ENCODE measurements at regions not wholly inside any gene's neighbourhood (a gene's known extent, or its start where the extent isn't known, plus 50 kb on each side); places are given as distances from the start of the nearest gene placed in this dataset.

GRCh38 chr1:4557949-4558348 is 96.5 kb upstream of the AJAP1 start:
- no peak for DNase-seq

- DNase-seq = no peak
Observed at GRCh38 chr1:4561205-4561604, 93.2 kb upstream of the AJAP1 start.

GRCh38 chr1:4562321-4562720 is 92.1 kb upstream of the AJAP1 start:
- DNase-seq = no peak

GRCh38 chr1:4563586-4563985 is 90.8 kb upstream of the AJAP1 start:
- no peak for DNase-seq

- no peak for DNase-seq
Observed at GRCh38 chr1:4564051-4564450, 90.4 kb upstream of the AJAP1 start.

GRCh38 chr1:4565166-4565565 is 89.2 kb upstream of the AJAP1 start:
- DNase-seq = no peak

GRCh38 chr1:4565801-4566449 is 88.5 kb upstream of the AJAP1 start:
- DNase-seq = no peak

- no peak for DNase-seq
Observed at GRCh38 chr1:4571263-4571662, 83.1 kb upstream of the AJAP1 start.

- DNase-seq = no peak
Observed at GRCh38 chr1:4573526-4573925, 80.9 kb upstream of the AJAP1 start.

- DNase-seq = no peak
Observed at GRCh38 chr1:4581807-4582206, 72.6 kb upstream of the AJAP1 start.

- DNase-seq = no peak
Observed at GRCh38 chr1:4584449-4584848, 70.0 kb upstream of the AJAP1 start.

- DNase-seq = no peak
Observed at GRCh38 chr1:4585216-4585615, 69.2 kb upstream of the AJAP1 start.

GRCh38 chr1:4585705-4586104 is 68.7 kb upstream of the AJAP1 start:
- DNase-seq = no peak

- no peak for DNase-seq
Observed at GRCh38 chr1:4586611-4587160, 67.7 kb upstream of the AJAP1 start.

- no peak for DNase-seq
Observed at GRCh38 chr1:4587721-4588120, 66.7 kb upstream of the AJAP1 start.

GRCh38 chr1:4590756-4591155 is 63.7 kb upstream of the AJAP1 start:
- no peak for DNase-seq

- no peak for DNase-seq
Observed at GRCh38 chr1:4591926-4592325, 62.5 kb upstream of the AJAP1 start.

GRCh38 chr1:4593106-4593505 is 61.3 kb upstream of the AJAP1 start:
- DNase-seq = no peak

- DNase-seq = no peak
Observed at GRCh38 chr1:4594286-4594991, 60.0 kb upstream of the AJAP1 start.

GRCh38 chr1:4595341-4596225 is 58.8 kb upstream of the AJAP1 start:
- no peak for DNase-seq

GRCh38 chr1:4596486-4596885 is 57.9 kb upstream of the AJAP1 start:
- DNase-seq = no peak

- no peak for DNase-seq
Observed at GRCh38 chr1:4597020-4597419, 57.4 kb upstream of the AJAP1 start.

- DNase-seq = no peak
Observed at GRCh38 chr1:4598561-4598960, 55.8 kb upstream of the AJAP1 start.

GRCh38 chr1:4599521-4599920 is 54.9 kb upstream of the AJAP1 start:
- DNase-seq = no peak
